ENCODE measurements at regions not wholly inside any gene's neighbourhood (a gene's known extent, or its start where the extent isn't known, plus 50 kb on each side); places are given as distances from the start of the nearest gene placed in this dataset.
A peak's percentile ranks its signal among the peaks of the same experiment; 100 is the strongest.

DNA sequence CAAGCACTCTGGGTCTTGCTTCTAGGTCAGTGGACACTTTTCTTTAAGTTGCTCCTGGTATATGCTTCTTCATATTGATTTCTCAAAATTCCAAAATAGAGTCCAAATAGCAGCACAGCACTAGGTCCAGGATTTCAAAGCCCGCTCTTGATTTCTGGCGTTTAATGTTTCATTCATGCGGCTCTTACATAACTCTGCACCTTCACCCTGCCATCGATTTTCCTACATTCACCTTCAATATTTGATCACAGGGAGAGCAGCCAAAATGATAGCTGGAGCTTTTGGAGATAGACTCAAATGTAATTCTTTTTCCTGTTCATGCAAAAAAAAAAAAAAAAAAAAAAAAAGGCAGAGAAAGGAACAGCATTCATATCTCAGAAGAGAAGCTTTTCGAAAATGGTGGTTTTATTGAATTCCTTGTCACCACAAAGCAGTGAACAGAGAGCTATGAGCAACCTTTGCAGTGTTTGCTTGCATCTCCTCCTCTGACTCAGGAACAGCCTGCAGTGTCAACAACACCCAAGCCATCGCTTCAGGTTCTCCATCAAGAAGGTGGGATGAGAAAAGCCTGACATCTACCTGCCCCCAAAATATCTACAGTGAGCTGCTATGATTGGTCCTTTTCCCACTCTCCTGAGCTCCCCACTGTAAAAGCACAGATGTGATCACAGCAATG, 97.8 kb downstream of the MED10 start:
- H3K9me3 ChIP-seq (ENCODE audit: low read length): peaks cover 3% of the 10 kb centered on the region
- no peaks in the 10 kb centered on the region for H4K20me1 ChIP-seq (ENCODE audit: insufficient read depth)
- no peaks in the 10 kb centered on the region for H3K27me3 ChIP-seq (ENCODE audit: insufficient read depth, low read depth, low read length)
- no peak overlapping the region for H3K4me3 ChIP-seq (ENCODE audit: low read length)
- TF ChIP-seq RAD21 (conservative IDR thresholded peaks at IDR 0.05) (no peak), EZH2 (IDR thresholded peaks at IDR 0.05; ENCODE audit: borderline replicate concordance, insufficient read depth, low read length, poor library complexity, severe bottlenecking) (no peak), TAF1 (IDR thresholded peaks at IDR 0.05; ENCODE audit: low read depth) (no peak), POLR2AphosphoS5 (IDR thresholded peaks at IDR 0.05) (no peak)
- TF ChIP-seq, protein P1, sequence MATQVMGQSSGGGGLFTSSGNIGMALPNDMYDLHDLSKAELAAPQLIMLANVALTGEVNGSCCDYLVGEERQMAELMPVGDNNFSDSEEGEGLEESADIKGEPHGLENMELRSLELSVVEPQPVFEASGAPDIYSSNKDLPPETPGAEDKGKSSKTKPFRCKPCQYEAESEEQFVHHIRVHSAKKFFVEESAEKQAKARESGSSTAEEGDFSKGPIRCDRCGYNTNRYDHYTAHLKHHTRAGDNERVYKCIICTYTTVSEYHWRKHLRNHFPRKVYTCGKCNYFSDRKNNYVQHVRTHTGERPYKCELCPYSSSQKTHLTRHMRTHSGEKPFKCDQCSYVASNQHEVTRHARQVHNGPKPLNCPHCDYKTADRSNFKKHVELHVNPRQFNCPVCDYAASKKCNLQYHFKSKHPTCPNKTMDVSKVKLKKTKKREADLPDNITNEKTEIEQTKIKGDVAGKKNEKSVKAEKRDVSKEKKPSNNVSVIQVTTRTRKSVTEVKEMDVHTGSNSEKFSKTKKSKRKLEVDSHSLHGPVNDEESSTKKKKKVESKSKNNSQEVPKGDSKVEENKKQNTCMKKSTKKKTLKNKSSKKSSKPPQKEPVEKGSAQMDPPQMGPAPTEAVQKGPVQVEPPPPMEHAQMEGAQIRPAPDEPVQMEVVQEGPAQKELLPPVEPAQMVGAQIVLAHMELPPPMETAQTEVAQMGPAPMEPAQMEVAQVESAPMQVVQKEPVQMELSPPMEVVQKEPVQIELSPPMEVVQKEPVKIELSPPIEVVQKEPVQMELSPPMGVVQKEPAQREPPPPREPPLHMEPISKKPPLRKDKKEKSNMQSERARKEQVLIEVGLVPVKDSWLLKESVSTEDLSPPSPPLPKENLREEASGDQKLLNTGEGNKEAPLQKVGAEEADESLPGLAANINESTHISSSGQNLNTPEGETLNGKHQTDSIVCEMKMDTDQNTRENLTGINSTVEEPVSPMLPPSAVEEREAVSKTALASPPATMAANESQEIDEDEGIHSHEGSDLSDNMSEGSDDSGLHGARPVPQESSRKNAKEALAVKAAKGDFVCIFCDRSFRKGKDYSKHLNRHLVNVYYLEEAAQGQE (IDR thresholded peaks at IDR 0.05; ENCODE audit: borderline replicate concordance): no peak
- TF ChIP-seq, protein P2, sequence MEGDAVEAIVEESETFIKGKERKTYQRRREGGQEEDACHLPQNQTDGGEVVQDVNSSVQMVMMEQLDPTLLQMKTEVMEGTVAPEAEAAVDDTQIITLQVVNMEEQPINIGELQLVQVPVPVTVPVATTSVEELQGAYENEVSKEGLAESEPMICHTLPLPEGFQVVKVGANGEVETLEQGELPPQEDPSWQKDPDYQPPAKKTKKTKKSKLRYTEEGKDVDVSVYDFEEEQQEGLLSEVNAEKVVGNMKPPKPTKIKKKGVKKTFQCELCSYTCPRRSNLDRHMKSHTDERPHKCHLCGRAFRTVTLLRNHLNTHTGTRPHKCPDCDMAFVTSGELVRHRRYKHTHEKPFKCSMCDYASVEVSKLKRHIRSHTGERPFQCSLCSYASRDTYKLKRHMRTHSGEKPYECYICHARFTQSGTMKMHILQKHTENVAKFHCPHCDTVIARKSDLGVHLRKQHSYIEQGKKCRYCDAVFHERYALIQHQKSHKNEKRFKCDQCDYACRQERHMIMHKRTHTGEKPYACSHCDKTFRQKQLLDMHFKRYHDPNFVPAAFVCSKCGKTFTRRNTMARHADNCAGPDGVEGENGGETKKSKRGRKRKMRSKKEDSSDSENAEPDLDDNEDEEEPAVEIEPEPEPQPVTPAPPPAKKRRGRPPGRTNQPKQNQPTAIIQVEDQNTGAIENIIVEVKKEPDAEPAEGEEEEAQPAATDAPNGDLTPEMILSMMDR (IDR thresholded peaks at IDR 0.05; ENCODE audit: poor library complexity, severe bottlenecking): no peak
- H3K9ac ChIP-seq (ENCODE audit: low read length): no peak overlapping the region
- H3K4me2 ChIP-seq (ENCODE audit: low read length): no peak overlapping the region
- H3F3A ChIP-seq (ENCODE audit: insufficient read depth, low read length, poor library complexity, severe bottlenecking): no peaks in the 10 kb centered on the region
- no peak overlapping the region for H3K27ac ChIP-seq (ENCODE audit: low read length)
- no peaks in the 10 kb centered on the region for H3K36me3 ChIP-seq (ENCODE audit: insufficient read depth, low read length)
- no peaks in the 10 kb centered on the region for H3K79me2 ChIP-seq (replicated peaks; ENCODE audit: insufficient read depth, low read length)
- no peak overlapping the region for H2AFZ ChIP-seq (ENCODE audit: low read depth, low read length)
- no peaks in the 10 kb centered on the region for H3K9me2 ChIP-seq (ENCODE audit: insufficient read depth, low read length)

- Histone ChIP-seq H3K36me3 (ENCODE audit: insufficient read depth, low read length) (no peaks in the 10 kb centered on the region), H3K4me2 (ENCODE audit: low read length) (no peak overlapping the region), H3K9me3 (ENCODE audit: low read length) (no peaks in the 10 kb centered on the region), H4K20me1 (ENCODE audit: insufficient read depth) (no peaks in the 10 kb centered on the region), H3K9me2 (ENCODE audit: insufficient read depth, low read length) (no peaks in the 10 kb centered on the region), H3K27ac (ENCODE audit: low read length) (no peak overlapping the region), H2AFZ (ENCODE audit: low read depth, low read length) (no peak overlapping the region), H3F3A (ENCODE audit: insufficient read depth, low read length, poor library complexity, severe bottlenecking) (no peaks in the 10 kb centered on the region), H3K27me3 (ENCODE audit: insufficient read depth, low read depth, low read length) (no peaks in the 10 kb centered on the region), H3K4me3 (ENCODE audit: low read length) (no peak overlapping the region), H3K79me2 (replicated peaks; ENCODE audit: insufficient read depth, low read length) (no peaks in the 10 kb centered on the region), H3K9ac (ENCODE audit: low read length) (peak overlapping the region; percentile 18)
- TF ChIP-seq EP300 (conservative IDR thresholded peaks at IDR 0.05; ENCODE audit: poor library complexity, severe bottlenecking) (peak; percentile 10), MXI1 (conservative IDR thresholded peaks at IDR 0.05; ENCODE audit: poor library complexity, severe bottlenecking) (no peak)
These were observed 98.7 kb downstream of the MED10 start for GRCh38 chr5:6279607-6280006.

All from neural cell (in vitro differentiated cells).